HPDE6-E6E7 (cell line): ENCODE measurements at regions not wholly inside any gene's neighbourhood (a gene's known extent, or its start where the extent isn't known, plus 50 kb on each side); places are given as distances from the start of the nearest gene placed in this dataset.

ENCODE experiments used
- DNase-seq: peaks from one replicate; pipeline ENCODE4 v3.0.0; 2011; ENCODE audit warnings: missing footprints; ENCODE audit errors: extremely low spot score

DNA sequence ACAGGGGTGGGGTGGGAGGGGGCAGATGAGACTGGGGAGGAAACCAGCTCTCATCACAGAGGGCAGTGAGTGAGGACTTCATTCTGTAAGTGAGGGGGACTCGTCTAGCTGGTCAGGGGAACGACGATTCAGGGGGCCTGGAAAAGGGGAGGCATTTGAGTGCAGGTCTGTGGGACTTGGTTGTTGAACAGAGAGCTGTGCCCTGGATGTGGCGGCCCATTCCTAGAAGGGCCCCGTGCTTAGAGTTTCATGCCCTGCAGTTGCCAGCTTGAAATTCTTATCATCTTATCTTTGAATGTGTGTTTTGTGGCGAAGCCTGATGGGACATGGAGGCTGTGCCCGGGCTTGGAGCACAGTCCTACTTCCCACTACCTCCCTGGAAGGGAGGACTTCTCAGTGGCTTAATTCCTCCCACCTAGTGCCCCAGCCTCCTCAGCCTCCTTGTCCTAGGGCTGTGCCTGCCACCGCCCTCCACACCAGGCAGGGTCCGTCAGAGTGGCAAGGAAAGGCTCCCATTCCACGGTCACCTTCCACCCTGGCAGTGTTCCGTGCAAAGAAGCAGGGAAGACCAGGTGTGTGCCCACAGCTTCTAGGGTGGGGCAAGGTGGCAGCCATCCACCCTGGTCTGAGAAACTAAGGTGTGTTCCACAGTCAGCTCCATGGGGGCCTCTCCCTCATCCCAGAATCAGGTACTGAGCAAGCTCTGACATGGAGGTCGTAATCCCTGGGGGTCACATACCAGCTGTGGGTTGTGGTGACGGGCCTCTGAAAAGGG, 59.7 kb upstream of the LMO1 start:
- no peak for DNase-seq

DNA sequence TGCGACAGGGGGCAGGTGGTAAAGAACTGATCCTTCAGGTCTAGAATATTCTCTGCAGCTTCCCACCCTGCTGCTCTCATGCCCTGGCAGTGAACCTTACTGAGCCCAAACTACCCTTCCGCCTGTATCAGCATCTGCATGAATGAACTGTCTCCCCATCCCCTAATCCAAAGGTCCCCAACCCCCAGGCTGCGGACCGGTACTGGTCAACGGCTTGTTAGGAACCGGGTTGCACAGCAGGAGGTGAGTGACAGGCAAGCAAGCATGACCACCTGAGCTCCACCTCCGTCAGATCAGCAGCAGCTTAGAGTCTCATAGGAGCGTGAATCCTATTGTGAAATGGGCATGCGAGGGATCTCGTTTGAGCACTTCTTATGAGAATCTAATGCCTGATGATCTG, 58.2 kb upstream of the LMO1 start:
- DNase-seq = no peak

- DNase-seq = no peak
Measured at GRCh38 chr11:8320076-8320475, 56.4 kb upstream of the LMO1 start.

DNA sequence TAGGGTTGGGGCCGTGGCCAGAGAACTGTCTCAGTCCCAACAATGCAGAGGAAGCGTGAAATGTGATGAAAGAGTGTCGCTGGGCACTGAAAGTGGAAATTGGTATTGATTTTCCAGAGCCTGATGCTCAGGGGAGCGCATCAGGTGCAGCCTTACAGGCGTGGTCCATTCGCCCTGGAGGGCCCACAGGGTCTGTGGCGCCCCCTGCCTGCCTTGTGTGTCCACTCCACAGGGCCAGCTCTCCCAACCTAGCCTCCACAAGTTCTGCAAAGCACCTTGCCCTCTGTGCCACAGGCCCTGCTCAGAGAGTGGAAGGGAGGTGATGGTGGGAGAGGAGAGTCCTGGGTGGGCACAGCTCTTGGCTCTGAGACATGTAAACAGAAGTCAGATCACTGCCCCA, 54.9 kb upstream of the LMO1 start:
- DNase-seq = no peak

- no peak for DNase-seq
Measured at GRCh38 chr11:8317159-8317558, 53.5 kb upstream of the LMO1 start.

DNA sequence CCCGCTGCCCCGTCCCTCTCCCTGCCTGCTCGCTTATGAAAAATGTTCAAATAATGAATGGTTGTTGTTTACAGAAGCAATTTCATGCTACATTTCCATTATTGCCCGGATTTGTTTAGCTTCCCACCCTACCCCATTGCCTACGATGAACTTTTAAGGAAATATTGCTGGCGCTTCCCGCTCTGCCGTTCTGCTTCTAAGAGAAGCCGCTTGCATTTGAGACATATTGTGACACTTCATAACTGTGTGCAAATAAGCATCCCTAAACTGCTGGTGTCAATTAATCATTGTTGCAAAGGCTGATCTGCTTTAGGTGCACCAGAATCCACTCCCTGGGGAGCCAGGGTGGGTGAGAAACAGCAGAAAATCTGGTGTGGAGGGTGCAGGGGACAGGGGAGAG, 52.3 kb upstream of the LMO1 start:
- no peak for DNase-seq

- no peak for DNase-seq
Measured at GRCh38 chr11:8315463-8315862, 51.8 kb upstream of the LMO1 start.

- DNase-seq = no peak
Measured at GRCh38 chr11:8314916-8315315, 51.2 kb upstream of the LMO1 start.

DNA sequence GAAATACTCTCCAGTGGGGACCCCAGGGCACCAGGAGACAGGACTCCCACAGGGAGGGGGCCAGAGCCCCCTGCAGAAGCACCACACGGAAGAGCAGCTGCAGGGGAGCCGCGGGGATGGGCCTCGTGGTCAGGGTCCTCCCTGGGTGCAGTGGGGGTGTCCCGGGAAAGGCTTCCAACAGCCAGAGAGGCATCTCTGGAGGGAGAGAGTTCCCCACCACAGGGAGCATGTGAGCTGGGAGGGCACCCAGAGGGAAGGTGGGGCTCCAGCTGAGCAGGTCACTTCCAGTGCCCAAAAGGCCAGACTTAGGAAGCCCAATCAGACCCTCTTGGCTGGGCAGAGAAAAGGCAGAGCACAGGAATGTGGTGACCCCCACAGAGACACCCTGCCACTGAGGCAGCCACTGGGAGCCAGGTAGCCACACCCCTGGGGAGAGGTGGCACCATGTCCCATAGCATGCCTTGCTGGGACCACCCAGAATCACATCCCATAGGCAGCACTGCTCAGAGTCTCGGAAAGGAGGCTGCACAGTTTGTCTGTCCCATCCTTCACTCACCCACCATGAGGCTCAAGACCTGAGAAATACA, 49.9 kb upstream of the LMO1 start:
- DNase-seq = no peak
